CD14-positive monocyte (primary cell): ENCODE measurements at regions not wholly inside any gene's neighbourhood (a gene's known extent, or its start where the extent isn't known, plus 50 kb on each side); places are given as distances from the start of the nearest gene placed in this dataset.

Experiments used
- DNase-seq, 3 donors: peaks; one replicate each; pipeline ENCODE4 v3.0.0-alpha.2; 2011 to 2022
- H2AFZ ChIP-seq: 2 replicates; pipeline ENCODE4 v1.6.0; 2012; ENCODE audit warnings: mild to moderate bottlenecking, low read depth, low read length, inconsistent platforms; ENCODE audit not compliant: insufficient read depth, poor library complexity, severe bottlenecking
- H3K27ac ChIP-seq, 2 donors: 1 replicate in 1 of 2; 2 replicates in 1 of 2; pipeline ENCODE4 v1.5.1; 2012 to 2013; ENCODE audit warnings: low read length in 2 of 2, control low read depth in 1 of 2, inconsistent platforms in 1 of 2, low read depth in 1 of 2, mild to moderate bottlenecking in 1 of 2
- H3K27me3 ChIP-seq, 2 donors: one replicate each; pipeline versions ENCODE4 v1.6.0 to v1.6.1; 2011 to 2013; ENCODE audit warnings: low read length in 2 of 2; ENCODE audit not compliant: control insufficient read depth in 2 of 2, insufficient read depth in 2 of 2
- H3K36me3 ChIP-seq, 2 donors: replicated peaks in 1 of 2; 1 replicate in 1 of 2; 2 replicates in 1 of 2; pipeline versions ENCODE4 v1.5.1 to v1.6.1; 2012 to 2013; ENCODE audit warnings: low read length in 2 of 2, control low read depth in 1 of 2, inconsistent platforms in 1 of 2, mild to moderate bottlenecking in 1 of 2; ENCODE audit not compliant: insufficient read depth in 2 of 2, control insufficient read depth in 1 of 2
- H3K4me1 ChIP-seq, 2 donors: 1 replicate in 1 of 2; 2 replicates in 1 of 2; pipeline versions ENCODE4 v1.5.1 to v1.6.1; 2012 to 2013; ENCODE audit warnings: low read length in 2 of 2, control low read depth in 1 of 2, inconsistent platforms in 1 of 2, mild to moderate bottlenecking in 1 of 2, moderate library complexity in 1 of 2; ENCODE audit not compliant: insufficient read depth in 2 of 2, control insufficient read depth in 1 of 2
- H3K4me2 ChIP-seq: replicated peaks from 2 replicates; pipeline ENCODE3; 2012; ENCODE audit warnings: low read length, moderate library complexity, mild to moderate bottlenecking; ENCODE audit not compliant: poor library complexity, severe bottlenecking; ENCODE audit errors: extremely low read depth
- H3K4me3 ChIP-seq, 3 experiments: fragments of 200-600 bp in 1 of 3; sonication (generic) in 1 of 3; replicated peaks in 1 of 3; 1 replicate in 2 of 3; 2 replicates in 1 of 3; pipeline ENCODE4 v1.5.1; 2011 to 2013; ENCODE audit warnings: low read length in 3 of 3, mild to moderate bottlenecking in 3 of 3, control low read depth in 2 of 3, low read depth in 2 of 3, inconsistent platforms in 1 of 3, moderate library complexity in 1 of 3
- H3K79me2 ChIP-seq: 2 replicates; pipeline ENCODE4 v1.6.0; 2012; ENCODE audit warnings: mild to moderate bottlenecking, control low read depth, inconsistent platforms, low read length, moderate library complexity; ENCODE audit not compliant: insufficient read depth
- H3K9ac ChIP-seq: 2 replicates; pipeline ENCODE4 v1.6.0; 2017; ENCODE audit warnings: low read length, mild to moderate bottlenecking; ENCODE audit not compliant: insufficient read depth, poor library complexity, severe bottlenecking
- H3K9me3 ChIP-seq, 2 donors: replicated peaks in 1 of 2; 1 replicate in 1 of 2; 2 replicates in 1 of 2; pipeline versions ENCODE4 v1.5.1 to v1.6.1; 2012 to 2013; ENCODE audit warnings: low read length in 2 of 2, control low read depth in 1 of 2; ENCODE audit not compliant: control insufficient read depth in 1 of 2, insufficient read depth in 1 of 2
- H4K20me1 ChIP-seq: 2 replicates; pipeline ENCODE4 v1.6.0; 2012; ENCODE audit warnings: mild to moderate bottlenecking, low read length, control low read depth, moderate library complexity; ENCODE audit not compliant: insufficient read depth
- H3K27ac Mint-ChIP-seq, 7 donors: one replicate each; pipeline ENCODE4 v1.8.0; 2020; ENCODE audit warnings: mild to moderate bottlenecking in 7 of 7, mixed read lengths in 7 of 7, moderate library complexity in 6 of 7, inconsistent platforms in 2 of 7
- H3K27me3 Mint-ChIP-seq, 3 donors: one replicate each; pipeline ENCODE4 v1.8.0; 2021 to 2022; ENCODE audit warnings: low read depth in 3 of 3, mild to moderate bottlenecking in 3 of 3, mixed read lengths in 3 of 3, moderate library complexity in 3 of 3, inconsistent platforms in 1 of 3
- H3K36me3 Mint-ChIP-seq, 2 donors: one replicate each; pipeline ENCODE4 v1.8.0; 2020; ENCODE audit warnings: mixed read lengths in 2 of 2, inconsistent platforms in 1 of 2, mild to moderate bottlenecking in 1 of 2
- H3K4me1 Mint-ChIP-seq: one replicate; pipeline ENCODE4 v1.8.0; 2020; ENCODE audit warnings: mild to moderate bottlenecking, mixed read lengths
- H3K4me3 Mint-ChIP-seq, 2 donors: one replicate each; pipeline ENCODE4 v1.8.0; 2020; ENCODE audit warnings: mild to moderate bottlenecking in 2 of 2, mixed read lengths in 2 of 2, moderate library complexity in 1 of 2
- H3K9me3 Mint-ChIP-seq, 7 donors: one replicate each; pipeline ENCODE4 v1.8.0; 2020 to 2022; ENCODE audit warnings: mixed read lengths in 7 of 7, mild to moderate bottlenecking in 6 of 7, moderate library complexity in 6 of 7, inconsistent platforms in 2 of 7
- WGBS: methylation state at CpG from one replicate; pipeline ENCODE4 v1.1.5; 2013; ENCODE audit warnings: missing lambda C conversion rate; ENCODE audit not compliant: insufficient coverage; 5-methylcytosine and 5-hydroxymethylcytosine counted together
- intact Hi-C, 2 donors: fragments of 100-400 bp; cut with micrococcal nuclease; formaldehyde crosslinking; loops; one replicate each; pipeline versions ENCODE4 v1.15.0 to v1.15.1; 2023
- TF ChIP-seq, protein P1 (sequence below): fragments of 200-600 bp; IDR thresholded peaks from one replicate; pipeline ENCODE4 v1.8.0; 2022; ENCODE audit warnings: antibody characterized with exemption, mild to moderate bottlenecking

- DNase-seq, result no peak
- Histone ChIP-seq H3K79me2 (no peaks in the 10 kb centered on the region), H3K36me3 (no peaks in the 10 kb centered on the region), H3K4me1 (no peaks in the 10 kb centered on the region), H3K9ac (no peak overlapping the region), H3K4me3 (no peak overlapping the region), H3K27me3 (no peaks in the 10 kb centered on the region), H3K9me3 (peaks cover 3 to 17% of the 10 kb centered on the region in 2 donors), H3K27ac (no peak overlapping the region), H2AFZ (no peak overlapping the region), H3K4me2 (no peak overlapping the region), H4K20me1 (no peaks in the 10 kb centered on the region)
- Mint-ChIP-seq H3K4me3 (no peak overlapping the region), H3K27me3 (no peaks in the 10 kb centered on the region), H3K9me3 (peaks cover 12 to 26% (median 16%) of the 10 kb centered on the region in 7 donors), H3K4me1 (no peaks in the 10 kb centered on the region), H3K27ac (no peak overlapping the region), H3K36me3 (no peaks in the 10 kb centered on the region)
- TF ChIP-seq, protein P1, sequence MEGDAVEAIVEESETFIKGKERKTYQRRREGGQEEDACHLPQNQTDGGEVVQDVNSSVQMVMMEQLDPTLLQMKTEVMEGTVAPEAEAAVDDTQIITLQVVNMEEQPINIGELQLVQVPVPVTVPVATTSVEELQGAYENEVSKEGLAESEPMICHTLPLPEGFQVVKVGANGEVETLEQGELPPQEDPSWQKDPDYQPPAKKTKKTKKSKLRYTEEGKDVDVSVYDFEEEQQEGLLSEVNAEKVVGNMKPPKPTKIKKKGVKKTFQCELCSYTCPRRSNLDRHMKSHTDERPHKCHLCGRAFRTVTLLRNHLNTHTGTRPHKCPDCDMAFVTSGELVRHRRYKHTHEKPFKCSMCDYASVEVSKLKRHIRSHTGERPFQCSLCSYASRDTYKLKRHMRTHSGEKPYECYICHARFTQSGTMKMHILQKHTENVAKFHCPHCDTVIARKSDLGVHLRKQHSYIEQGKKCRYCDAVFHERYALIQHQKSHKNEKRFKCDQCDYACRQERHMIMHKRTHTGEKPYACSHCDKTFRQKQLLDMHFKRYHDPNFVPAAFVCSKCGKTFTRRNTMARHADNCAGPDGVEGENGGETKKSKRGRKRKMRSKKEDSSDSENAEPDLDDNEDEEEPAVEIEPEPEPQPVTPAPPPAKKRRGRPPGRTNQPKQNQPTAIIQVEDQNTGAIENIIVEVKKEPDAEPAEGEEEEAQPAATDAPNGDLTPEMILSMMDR, result no peak
- intact Hi-C loops, result no loop called here
- 95% methylated on average over 15 of the region's 16 CpGs for WGBS
Observed at GRCh38 chr19:31875591-31875990, 469.8 kb upstream of the ZNF507 start.

- H3K9me3 Mint-ChIP-seq, result peaks cover 8 to 22% (median 12%) of the 10 kb centered on the region in 7 donors
- H3K27ac ChIP-seq, result no peak overlapping the region
- no peaks in the 10 kb centered on the region for H3K4me1 ChIP-seq
- H3K4me2 ChIP-seq, result no peak overlapping the region
- H3K4me1 Mint-ChIP-seq, result no peaks in the 10 kb centered on the region
- WGBS, result no CpG with 5 or more reads among the region's 2 CpGs
- DNase-seq, result no peak
- no peak overlapping the region for H3K4me3 Mint-ChIP-seq
- H3K36me3 ChIP-seq, result no peaks in the 10 kb centered on the region
- no peak overlapping the region for H3K27ac Mint-ChIP-seq
- no peak overlapping the region for H3K4me3 ChIP-seq
- no peaks in the 10 kb centered on the region for H3K36me3 Mint-ChIP-seq
- peaks cover 0 to 15% of the 10 kb centered on the region in 2 donors for H3K9me3 ChIP-seq
- no peak overlapping the region for H2AFZ ChIP-seq
- no peaks in the 10 kb centered on the region for H4K20me1 ChIP-seq
- no peak overlapping the region for H3K9ac ChIP-seq
- no peaks in the 10 kb centered on the region for H3K27me3 ChIP-seq
- no peaks in the 10 kb centered on the region for H3K27me3 Mint-ChIP-seq
- TF ChIP-seq, protein P1, result no peak
- H3K79me2 ChIP-seq, result no peaks in the 10 kb centered on the region
- intact Hi-C loops, result no loop called here
Observed at GRCh38 chr19:31880283-31880682, 465.1 kb upstream of the ZNF507 start.
